A673 (cell line): ENCODE measurements at regions not wholly inside any gene's neighbourhood (a gene's known extent, or its start where the extent isn't known, plus 50 kb on each side); places are given as distances from the start of the nearest gene placed in this dataset.

Experiments
- CTCF ChIP-seq: fragments of 300-800, 200-600 bp; sonication (generic); conservative IDR thresholded peaks from 2 replicates; pipeline ENCODE4 v1.5.1; 2017; ENCODE audit warnings: low read depth, mild to moderate bottlenecking, antibody characterized with exemption, low read length, moderate library complexity, mixed read lengths
- EZH2 ChIP-seq: fragments of 200-600 bp; sonication (generic); IDR thresholded peaks from 2 replicates; pipeline ENCODE4 v1.6.1; 2017; ENCODE audit warnings: borderline replicate concordance, low read depth, mild to moderate bottlenecking, mixed read lengths, antibody characterized with exemption, low read length; ENCODE audit not compliant: poor library complexity, severe bottlenecking

- no peak for TF ChIP-seq CTCF
- TF ChIP-seq EZH2: no peak
Measured at GRCh38 chr1:72891976-72892375, 609.6 kb upstream of the NEGR1 start.
